ENCODE measurements at regions not wholly inside any gene's neighbourhood (a gene's known extent, or its start where the extent isn't known, plus 50 kb on each side); places are given as distances from the start of the nearest gene placed in this dataset.

DNA sequence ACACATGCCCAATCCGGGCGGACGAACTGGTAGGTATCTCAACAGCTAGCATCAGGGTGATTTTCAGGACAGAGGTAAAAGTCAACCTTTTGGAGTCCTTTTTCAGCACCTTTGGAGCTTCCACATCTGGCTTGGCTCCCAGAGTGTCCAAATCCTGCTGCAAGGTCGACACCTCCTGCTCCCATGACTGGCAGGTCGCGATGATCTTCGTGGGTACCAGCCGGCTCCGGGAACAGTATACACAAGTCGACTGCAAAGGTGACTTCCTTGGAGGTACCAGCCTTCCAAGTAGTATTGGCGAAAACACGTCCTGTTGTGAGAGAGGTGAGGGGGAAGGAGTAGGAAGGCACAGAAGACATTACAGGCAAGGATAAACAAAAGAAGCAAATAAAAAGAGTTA lies 672.7 kb downstream of the TMEM121 start:
- DNase-seq (no peak), ATAC-seq (no peak)
- Histone ChIP-seq H3K4me3 (no peak overlapping the region), H3K4me1 (no peaks in the 10 kb centered on the region), H3K27ac (no peak overlapping the region), H3K36me3 (no peaks in the 10 kb centered on the region), H3K27me3 (peaks cover 0 to 34% (median 8%) of the 10 kb centered on the region in 9 donors), H3K9me3 (no peaks in the 10 kb centered on the region)
- 73 to 83% (median 77%) methylated on average over 12 of the region's 12 CpGs for WGBS, 4 donors
- TF ChIP-seq POLR2A (IDR thresholded peaks at IDR 0.05) (no peak), CTCF (IDR thresholded peaks at IDR 0.05) (no peak)
- intact Hi-C loops (cut with DNase I): no loop called here

DNA sequence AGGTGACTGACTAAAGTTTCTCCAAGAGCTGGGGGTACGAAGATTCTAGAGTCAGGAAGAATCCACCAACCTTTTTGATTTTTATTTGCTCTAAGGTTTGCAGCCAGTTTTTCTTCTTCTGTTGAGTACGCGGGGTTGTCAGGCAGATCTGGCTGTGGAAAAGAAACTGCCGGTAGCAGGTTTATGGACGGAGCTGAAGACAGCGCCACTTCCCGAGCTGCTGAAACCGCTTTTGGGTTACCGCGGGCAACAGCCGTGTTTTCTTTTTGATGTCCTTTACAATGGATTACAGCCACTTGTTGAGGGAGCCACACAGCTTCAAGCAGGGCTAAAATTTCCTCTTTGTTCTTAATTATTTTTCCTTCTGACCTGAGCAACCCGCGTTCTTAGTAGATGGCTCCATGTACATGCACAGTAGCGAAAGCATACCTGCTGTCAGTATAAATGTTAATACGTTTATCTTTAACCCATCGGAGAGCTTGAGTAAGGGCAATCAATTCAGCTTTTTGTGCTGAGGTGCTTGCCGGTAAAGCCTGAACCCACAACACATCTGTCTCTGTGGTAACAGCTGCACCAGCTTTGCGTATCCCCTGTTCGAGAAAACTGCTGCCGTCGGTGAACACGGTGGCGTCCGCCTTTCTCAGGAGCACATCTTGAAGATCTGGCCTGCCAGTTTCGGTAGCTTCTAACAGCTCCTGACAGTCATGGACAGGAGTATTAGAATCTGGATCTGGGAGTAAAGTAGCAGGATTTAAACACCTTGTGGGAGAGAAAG lies 674.3 kb downstream of the TMEM121 start:
- intact Hi-C loops (cut with DNase I): no loop called here
- H3K9me3 ChIP-seq: no peaks in the 10 kb centered on the region
- H3K4me1 ChIP-seq: no peaks in the 10 kb centered on the region
- peaks cover 0 to 46% (median 8%) of the 10 kb centered on the region in 9 donors for H3K27me3 ChIP-seq
- no peak for DNase-seq
- H3K36me3 ChIP-seq: no peaks in the 10 kb centered on the region
- TF ChIP-seq POLR2A (IDR thresholded peaks at IDR 0.05): no peak
- no peak for TF ChIP-seq CTCF (IDR thresholded peaks at IDR 0.05)
- no peak for ATAC-seq
- 80 to 89% (median 87%) methylated on average over 25 of the region's 25 CpGs for WGBS, 4 donors
- H3K27ac ChIP-seq: no peak overlapping the region
- no peak overlapping the region for H3K4me3 ChIP-seq

- Histone ChIP-seq H3K4me1 (no peaks in the 10 kb centered on the region), H3K27ac (no peak overlapping the region), H3K4me3 (no peak overlapping the region), H3K27me3 (peaks cover 0 to 50% (median 8%) of the 10 kb centered on the region in 9 donors), H3K9me3 (no peaks in the 10 kb centered on the region), H3K36me3 (no peaks in the 10 kb centered on the region)
- TF ChIP-seq CTCF (IDR thresholded peaks at IDR 0.05) (no peak), POLR2A (IDR thresholded peaks at IDR 0.05) (no peak)
- no peak for ATAC-seq
- intact Hi-C loops (cut with DNase I): no loop called here
- DNase-seq: no peak
- WGBS, 4 donors: 53 to 66% (median 57%) methylated on average over 2 of the region's 2 CpGs
Measured at GRCh38 chr14:106201376-106201775, 675.0 kb downstream of the TMEM121 start.

GRCh38 chr14:106203438-106203837 lies 677.1 kb downstream of the TMEM121 start:
- Histone ChIP-seq H3K9me3 (no peaks in the 10 kb centered on the region), H3K4me3 (no peak overlapping the region), H3K4me1 (no peaks in the 10 kb centered on the region), H3K27ac (no peak overlapping the region), H3K27me3 (peaks cover 0 to 41% (median 4%) of the 10 kb centered on the region in 9 donors), H3K36me3 (no peaks in the 10 kb centered on the region)
- no peak for ATAC-seq
- no peak for DNase-seq
- WGBS, 4 donors: 73 to 79% (median 78%) methylated on average over 9 of the region's 9 CpGs
- intact Hi-C loops (cut with DNase I): no loop called here
- TF ChIP-seq POLR2A (IDR thresholded peaks at IDR 0.05): no peak
- TF ChIP-seq CTCF (IDR thresholded peaks at IDR 0.05): no peak

Data from heart left ventricle (tissue), 16 donors.